IPS DF 19.7 (cell line): ENCODE measurements at regions not wholly inside any gene's neighbourhood (a gene's known extent, or its start where the extent isn't known, plus 50 kb on each side); places are given as distances from the start of the nearest gene placed in this dataset.

Experiments
- DNase-seq: peaks from one replicate; pipeline ENCODE4 v3.0.0-alpha.2; 2013; ENCODE audit warnings: low read depth, low spot score

- no peak for DNase-seq
Measured at GRCh38 chr16:74183601-74184360, 112.8 kb upstream of the PSMD7 start.

GRCh38 chr16:74169687-74170376, 126.8 kb upstream of the PSMD7 start:
- DNase-seq, result no peak

GRCh38 chr16:74169066-74169465, 127.5 kb upstream of the PSMD7 start:
- DNase-seq, result no peak

GRCh38 chr16:74168445-74168844, 128.2 kb upstream of the PSMD7 start:
- DNase-seq, result no peak

- no peak for DNase-seq
Measured at GRCh38 chr16:74166456-74166855, 130.2 kb upstream of the PSMD7 start.

GRCh38 chr16:74165566-74166080, 131.0 kb upstream of the PSMD7 start:
- DNase-seq, result no peak

- no peak for DNase-seq
Measured at GRCh38 chr16:74160759-74161158, 135.9 kb upstream of the PSMD7 start.

- no peak for DNase-seq
Measured at GRCh38 chr16:74153773-74154172, 142.8 kb upstream of the PSMD7 start.

GRCh38 chr16:74146643-74147042, 150.0 kb upstream of the PSMD7 start:
- DNase-seq, result no peak

- DNase-seq, result no peak
Measured at GRCh38 chr16:74143171-74143570, 153.4 kb upstream of the PSMD7 start.

GRCh38 chr16:74141015-74141414, 155.6 kb upstream of the PSMD7 start:
- DNase-seq, result no peak

GRCh38 chr16:74140557-74140956, 156.1 kb upstream of the PSMD7 start:
- no peak for DNase-seq

- DNase-seq, result no peak
Measured at GRCh38 chr16:74123826-74124225, 172.8 kb upstream of the PSMD7 start.

- DNase-seq, result no peak
Measured at GRCh38 chr16:74123195-74123594, 173.4 kb upstream of the PSMD7 start.

- DNase-seq, result no peak
Measured at GRCh38 chr16:74117798-74118197, 178.8 kb upstream of the PSMD7 start.

- no peak for DNase-seq
Measured at GRCh38 chr16:74113545-74113944, 183.1 kb upstream of the PSMD7 start.

- no peak for DNase-seq
Measured at GRCh38 chr16:74111456-74111982, 185.1 kb upstream of the PSMD7 start.

- DNase-seq, result peak; percentile 57
Measured at GRCh38 chr16:74107795-74108610, 188.6 kb upstream of the PSMD7 start.

GRCh38 chr16:74104022-74104421, 192.6 kb upstream of the PSMD7 start:
- DNase-seq, result no peak

- no peak for DNase-seq
Measured at GRCh38 chr16:74101379-74102137, 195.1 kb upstream of the PSMD7 start.
